Hematopoietic multipotent progenitor cell treated with erythropoietin and hydrocortisone succinate and interleukin-3 and kit ligand, for 15 days (in vitro differentiated cells): ENCODE measurements at regions not wholly inside any gene's neighbourhood (a gene's known extent, or its start where the extent isn't known, plus 50 kb on each side); places are given as distances from the start of the nearest gene placed in this dataset.
A peak's percentile ranks its signal among the peaks of the same experiment; 100 is the strongest.
"Not testable (repeated sequence)": the region's sequence is repeated elsewhere in the genome, so short reads cannot be mapped to it uniquely, and the experiment has no call there.

Source experiments
- DNase-seq: peaks from one replicate; pipeline ENCODE4 v3.0.0-alpha.2; 2015; ENCODE audit warnings: low spot score

- no peak for DNase-seq
Measured at GRCh38 chr21:41611966-41612606, 104.1 kb upstream of the TMPRSS2 start.

GRCh38 chr21:41611441-41611840, 103.5 kb upstream of the TMPRSS2 start:
- no peak for DNase-seq

GRCh38 chr21:41610840-41611115, 102.8 kb upstream of the TMPRSS2 start:
- not testable (repeated sequence) for DNase-seq

GRCh38 chr21:41610042-41610839, 102.3 kb upstream of the TMPRSS2 start:
- peak; percentile 4 for DNase-seq

- DNase-seq, result no peak
Measured at GRCh38 chr21:41606706-41607105, 98.7 kb upstream of the TMPRSS2 start.

DNA sequence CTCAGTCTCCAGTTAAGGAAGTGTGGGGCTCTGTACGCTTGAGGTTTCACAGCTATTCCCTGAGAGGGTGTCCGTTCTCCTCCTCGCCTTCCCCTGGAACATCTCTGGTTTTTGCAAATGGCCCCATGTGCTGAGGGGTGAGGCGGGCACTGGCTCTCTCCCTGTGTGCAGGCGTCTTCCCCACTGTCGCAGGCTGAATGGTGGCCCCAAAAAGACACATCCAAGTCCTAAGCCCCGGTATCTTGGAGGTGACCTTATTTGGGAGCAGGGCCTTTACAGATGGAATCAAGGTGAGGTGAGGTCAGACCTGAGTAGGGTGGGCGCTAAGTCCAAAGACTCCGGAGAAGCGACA, 98.0 kb upstream of the TMPRSS2 start:
- DNase-seq, result no peak

DNA sequence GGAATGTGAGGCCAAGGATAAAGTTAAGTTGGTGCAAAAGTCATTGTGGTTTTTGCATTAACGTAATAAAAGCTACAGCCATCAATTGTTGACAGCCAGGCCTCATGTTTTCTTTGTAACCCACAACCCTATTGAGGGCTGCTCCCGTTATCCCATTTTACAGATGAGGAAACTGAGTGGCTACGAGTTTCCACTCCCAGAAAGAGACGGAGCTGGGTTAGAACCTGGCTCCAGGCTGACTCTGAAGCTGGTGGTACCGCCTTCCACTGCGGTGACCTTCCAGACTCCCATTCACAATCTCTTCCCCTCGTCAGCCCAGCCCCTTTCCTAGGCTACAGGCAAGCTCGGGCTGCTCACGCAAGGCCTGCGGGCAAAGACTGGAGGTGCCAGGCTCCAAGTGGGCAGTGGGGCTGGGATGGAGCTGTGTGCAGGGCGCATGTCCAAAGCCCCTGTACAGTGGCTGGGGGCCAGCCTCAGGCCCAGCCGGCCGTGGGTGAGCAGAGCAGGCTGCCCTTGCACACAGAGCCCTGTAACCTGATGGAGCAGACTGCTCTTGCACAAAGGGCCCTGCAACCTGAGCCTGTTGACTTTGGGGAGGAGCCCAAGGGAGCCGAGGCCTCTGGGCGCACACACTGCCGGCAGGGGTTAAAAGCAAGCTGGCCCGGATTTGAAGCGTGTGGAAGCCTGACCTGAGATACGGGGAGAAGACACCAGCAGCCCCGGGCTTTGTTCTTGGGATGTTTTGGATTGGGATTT, 97.4 kb upstream of the TMPRSS2 start:
- DNase-seq, result no peak

DNA sequence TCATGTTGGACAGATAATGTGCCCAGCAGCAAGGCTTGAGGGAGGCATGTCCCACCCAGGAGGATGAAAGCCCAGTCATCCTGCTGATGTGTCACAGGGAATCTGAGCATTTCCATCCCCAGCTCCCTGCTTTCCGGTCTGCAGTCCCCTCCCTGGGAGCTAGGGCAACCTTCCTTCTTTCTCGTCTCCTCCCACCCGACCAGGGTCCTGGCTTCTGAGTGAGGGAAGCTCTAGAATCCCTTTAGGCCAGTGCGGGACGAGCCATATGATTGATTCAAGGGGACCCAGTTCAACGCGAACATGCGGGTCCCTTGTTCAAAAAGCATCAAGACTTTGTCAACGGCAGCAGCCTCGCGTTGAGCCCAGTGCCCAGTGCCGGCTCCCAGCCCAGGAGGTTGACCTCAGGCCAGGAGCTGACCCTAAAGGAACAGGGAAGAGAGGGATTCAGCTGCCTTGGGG, 96.7 kb upstream of the TMPRSS2 start:
- no peak for DNase-seq

DNA sequence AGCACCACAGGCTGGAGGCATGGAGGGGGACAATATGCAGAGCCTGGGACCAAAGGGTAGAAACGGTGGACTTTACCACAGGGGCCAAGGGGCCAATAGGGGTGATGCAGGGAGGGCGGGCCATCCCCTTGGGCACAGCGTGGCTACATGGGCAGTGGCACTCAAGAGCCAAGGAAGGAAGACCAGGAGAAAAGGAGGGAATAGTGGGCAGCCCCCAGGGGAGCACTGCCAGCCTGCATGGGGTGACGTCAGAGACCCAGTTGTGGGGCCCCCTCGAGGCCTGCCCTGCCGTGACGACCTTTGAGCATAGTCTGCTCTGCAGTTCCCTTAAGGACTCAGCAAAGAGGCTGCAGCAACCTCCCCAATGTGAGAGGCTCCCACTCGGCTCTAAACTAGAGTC, 95.5 kb upstream of the TMPRSS2 start:
- DNase-seq, result no peak

DNA sequence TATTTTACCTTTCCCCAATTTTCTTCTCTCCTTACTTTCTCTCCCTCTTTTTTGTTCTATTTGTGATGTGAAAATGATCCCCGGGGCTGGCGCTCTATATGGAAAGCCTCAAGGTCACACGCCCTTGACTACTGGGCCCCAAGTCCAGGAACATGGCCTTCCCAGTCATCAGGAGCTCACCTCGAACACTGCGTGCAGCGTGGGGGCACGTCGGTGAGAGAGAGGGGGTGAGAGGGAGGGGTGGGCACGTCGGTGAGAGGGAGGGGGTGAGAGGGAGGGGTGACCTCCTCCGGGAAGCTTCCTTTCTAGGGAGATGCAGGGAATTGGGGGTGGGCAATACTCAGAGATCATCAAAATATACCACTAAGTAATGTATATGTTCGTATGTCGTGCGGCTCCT, 94.6 kb upstream of the TMPRSS2 start:
- no peak for DNase-seq

DNA sequence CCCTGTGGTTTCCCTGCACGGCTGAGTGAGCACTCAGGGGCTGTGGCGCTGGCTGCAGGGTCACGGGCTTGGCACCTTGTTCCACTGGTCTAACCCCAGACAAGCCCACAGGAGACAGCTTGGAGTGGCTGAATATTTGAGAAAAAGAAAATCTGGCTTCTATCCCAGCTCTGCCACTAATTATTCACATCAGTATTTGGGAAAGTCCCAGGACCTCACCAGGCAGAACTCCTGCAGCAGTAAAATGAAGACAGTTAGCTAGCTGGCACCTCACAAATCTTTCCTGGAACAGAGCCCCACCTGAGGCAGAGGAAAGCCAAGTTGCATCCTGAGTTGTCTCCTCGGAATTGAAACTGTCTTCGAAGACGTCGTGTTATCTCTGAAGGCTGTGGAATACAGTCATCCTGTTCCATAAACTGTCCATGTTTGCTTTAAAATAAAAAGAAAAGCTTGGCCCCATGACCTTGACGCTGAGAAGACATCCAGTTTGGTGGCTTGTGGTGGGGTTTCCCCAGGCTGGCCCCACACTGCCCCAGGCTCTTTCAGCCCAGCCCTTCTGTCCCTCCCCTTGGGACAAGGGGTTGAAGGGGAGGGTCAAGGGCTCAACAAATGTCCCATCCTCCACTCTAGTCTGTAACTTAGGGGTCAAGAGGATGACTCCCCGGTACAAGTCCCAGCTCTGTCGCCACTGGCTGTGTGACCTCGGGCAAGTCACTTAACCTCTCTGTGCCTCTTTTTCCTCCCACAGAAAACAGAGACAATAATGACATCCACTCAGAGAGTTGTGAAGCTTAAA, 93.8 kb upstream of the TMPRSS2 start:
- no peak for DNase-seq

DNA sequence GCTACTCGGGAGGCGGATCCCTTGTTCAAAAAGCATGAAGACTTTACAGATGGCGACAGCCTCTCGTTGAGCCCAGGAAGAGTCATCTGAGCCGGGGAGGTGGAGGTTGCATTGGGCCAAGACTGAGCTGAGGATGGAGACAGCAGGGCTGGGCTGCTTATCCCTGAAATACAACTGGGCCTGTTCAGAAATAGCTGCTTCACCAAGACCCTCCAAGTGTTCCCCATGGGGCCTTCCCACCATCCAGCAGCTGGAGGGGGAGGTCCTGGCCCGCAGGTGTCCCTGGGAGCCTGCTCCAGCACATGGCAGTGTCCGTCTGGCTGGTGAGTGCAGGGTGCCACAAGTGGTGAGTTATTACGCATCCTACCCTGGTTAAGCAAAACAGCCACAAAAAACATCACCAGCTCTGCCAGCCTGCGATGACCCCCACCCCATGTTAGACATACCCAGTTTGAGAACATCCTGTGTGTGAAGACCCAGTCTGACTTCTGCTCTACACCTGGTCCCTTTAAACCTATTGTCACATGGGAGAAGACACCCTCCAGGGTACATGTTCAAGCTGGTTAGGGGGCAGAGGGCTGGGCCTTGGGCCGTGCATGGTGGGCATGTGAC, 93.1 kb upstream of the TMPRSS2 start:
- DNase-seq, result no peak

DNA sequence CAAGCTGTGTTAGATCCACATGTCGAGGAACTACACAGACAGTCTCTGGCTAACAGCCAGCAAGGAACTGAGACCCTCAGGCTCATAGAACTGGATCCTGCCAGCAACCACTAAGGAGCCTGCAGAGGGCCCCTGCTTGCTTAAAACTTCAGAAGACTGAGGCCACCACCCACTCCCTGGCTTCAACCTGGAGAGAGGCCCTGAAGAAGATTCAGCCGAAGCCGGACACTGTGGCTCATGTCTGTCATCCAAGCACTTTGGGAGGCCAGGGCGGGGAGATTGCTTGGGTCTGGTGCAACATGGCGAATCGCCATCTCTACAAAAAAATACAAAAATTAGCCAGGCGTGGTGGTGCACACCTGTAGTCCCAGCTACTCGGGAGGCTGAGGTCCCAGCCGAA, 92.6 kb upstream of the TMPRSS2 start:
- DNase-seq, result no peak

- no peak for DNase-seq
Measured at GRCh38 chr21:41600116-41600515, 92.2 kb upstream of the TMPRSS2 start.

- no peak for DNase-seq
Measured at GRCh38 chr21:41598561-41599431, 90.8 kb upstream of the TMPRSS2 start.

DNA sequence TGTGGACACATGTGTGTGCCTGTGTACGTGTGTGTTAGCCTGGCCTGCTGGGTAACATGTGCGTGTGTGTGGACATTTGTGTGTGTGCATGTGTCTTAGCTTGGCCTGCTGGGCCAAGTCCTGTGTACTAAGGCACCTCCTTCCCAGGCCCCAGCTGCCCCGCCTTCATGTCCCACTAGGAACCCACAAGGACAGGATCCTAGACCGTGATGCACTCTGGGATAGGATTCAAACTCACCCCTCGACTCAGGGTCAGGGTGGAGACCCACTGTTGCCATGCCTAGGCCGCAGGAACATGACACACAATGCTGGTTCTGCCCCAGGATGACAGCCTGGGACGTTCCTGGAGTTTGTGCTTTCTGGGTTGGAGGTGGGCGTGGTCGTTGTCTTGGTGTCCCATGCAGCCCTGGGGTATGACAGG, 89.9 kb upstream of the TMPRSS2 start:
- no peak for DNase-seq

DNA sequence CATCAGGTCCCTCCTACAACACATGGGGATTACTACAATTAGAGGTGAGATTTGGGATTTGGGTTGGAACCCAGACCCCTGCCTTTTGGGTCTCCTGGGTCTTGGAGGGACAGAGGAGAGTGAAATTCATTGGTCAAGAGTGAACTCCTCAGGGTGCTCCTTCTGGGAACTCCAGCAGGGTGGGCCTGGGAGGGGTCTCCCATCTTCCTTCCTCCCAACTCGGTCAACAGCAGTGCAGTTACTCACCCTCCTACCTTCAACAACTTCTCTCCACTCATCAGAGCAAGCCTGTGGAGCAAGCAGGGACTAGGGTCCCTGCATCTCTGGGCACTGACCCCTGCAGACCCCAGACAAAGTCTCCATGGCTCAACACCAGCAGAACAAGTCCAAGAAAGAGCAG, 89.3 kb upstream of the TMPRSS2 start:
- DNase-seq, result no peak

GRCh38 chr21:41596241-41596925, 88.4 kb upstream of the TMPRSS2 start:
- no peak for DNase-seq

- no peak for DNase-seq
Measured at GRCh38 chr21:41594268-41594667, 86.3 kb upstream of the TMPRSS2 start.

GRCh38 chr21:41593760-41594138, 85.8 kb upstream of the TMPRSS2 start:
- DNase-seq, result no peak
